ENCODE measurements at regions not wholly inside any gene's neighbourhood (a gene's known extent, or its start where the extent isn't known, plus 50 kb on each side); places are given as distances from the start of the nearest gene placed in this dataset.

DNA sequence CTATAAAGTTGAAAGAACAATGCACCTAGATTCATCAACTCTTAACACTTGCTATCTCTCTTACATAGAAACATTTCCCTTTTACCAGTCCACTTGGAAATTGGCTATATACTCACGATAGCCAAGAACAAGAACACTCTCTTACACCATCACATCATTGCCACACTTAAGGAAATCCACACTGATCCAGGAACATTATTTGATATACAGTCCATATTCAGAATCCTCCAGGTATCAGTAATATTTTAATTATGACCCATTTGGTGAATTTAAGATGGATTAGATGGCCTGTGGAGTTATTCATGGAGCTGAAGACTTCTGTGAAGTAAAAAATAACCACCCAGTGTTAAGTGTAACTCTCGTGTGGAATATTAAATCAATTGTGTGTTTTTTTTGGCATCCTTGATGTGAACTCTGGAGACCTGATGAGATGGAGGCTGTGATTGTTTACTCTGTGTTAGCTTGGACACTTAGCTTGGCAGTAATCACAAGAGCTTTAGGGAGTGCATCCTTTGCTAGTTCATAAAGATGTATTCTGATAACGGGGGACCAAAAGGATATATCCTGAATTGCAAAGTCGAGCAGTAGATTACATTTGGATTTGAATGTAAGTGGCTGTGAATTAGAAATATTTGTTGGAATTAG, 52.0 kb upstream of the ABL1 start:
- DNase-seq, result no peak

DNA sequence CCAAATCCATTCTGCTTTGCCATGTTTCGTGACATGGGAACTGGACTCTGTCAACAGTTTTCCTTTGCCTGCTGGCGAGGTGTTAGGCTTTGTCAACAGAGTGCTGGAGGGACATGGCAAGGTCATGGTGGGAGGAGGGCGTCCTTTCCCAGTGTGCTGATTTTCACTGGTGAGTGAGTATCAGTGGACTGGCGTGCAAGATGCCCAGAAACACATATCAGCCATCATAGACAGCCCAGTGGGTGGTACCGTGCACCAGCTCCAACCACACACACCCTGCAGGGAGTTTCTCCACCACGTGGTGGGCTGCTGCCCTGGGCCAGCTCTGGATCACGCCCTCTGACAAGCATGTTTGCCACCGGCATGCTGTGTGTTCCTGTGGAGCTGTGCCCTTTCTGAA, 50.0 kb upstream of the ABL1 start:
- no peak for DNase-seq
